Liver (tissue), 8 donors: ENCODE measurements at regions not wholly inside any gene's neighbourhood (a gene's known extent, or its start where the extent isn't known, plus 50 kb on each side); places are given as distances from the start of the nearest gene placed in this dataset.
A peak's percentile ranks its signal among the peaks of the same experiment; 100 is the strongest.

Experiments
- DNase-seq: peaks from one replicate; pipeline ENCODE4 v3.0.0-alpha.2; 2017; ENCODE audit warnings: low spot score
- H3K27ac ChIP-seq, 2 donors: one replicate each; pipeline ENCODE4 v1.7.0; 2013; ENCODE audit warnings: inconsistent platforms in 2 of 2, low read length in 2 of 2, control low read depth in 1 of 2, low read depth in 1 of 2, mild to moderate bottlenecking in 1 of 2
- H3K27me3 ChIP-seq, 4 donors: one replicate each; pipeline versions ENCODE4 v1.6.1 to v1.7.0; 2013; ENCODE audit warnings: low read length in 3 of 4, inconsistent platforms in 1 of 4, mild to moderate bottlenecking in 1 of 4, moderate library complexity in 1 of 4; ENCODE audit not compliant: control insufficient read depth in 4 of 4, insufficient read depth in 4 of 4
- H3K36me3 ChIP-seq, 4 donors: one replicate each; pipeline versions ENCODE4 v1.6.1 to v1.7.0; 2013; ENCODE audit warnings: low read length in 3 of 4, mild to moderate bottlenecking in 3 of 4, low read depth in 1 of 4, moderate library complexity in 1 of 4; ENCODE audit not compliant: control insufficient read depth in 4 of 4, insufficient read depth in 3 of 4
- H3K4me1 ChIP-seq, 4 donors: one replicate each; pipeline versions ENCODE4 v1.6.1 to v1.7.0; 2013; ENCODE audit warnings: low read length in 3 of 4, mild to moderate bottlenecking in 3 of 4, moderate library complexity in 1 of 4; ENCODE audit not compliant: control insufficient read depth in 4 of 4, insufficient read depth in 4 of 4
- H3K4me3 ChIP-seq, 3 donors: one replicate each; pipeline versions ENCODE4 v1.6.1 to v1.7.0; 2013; ENCODE audit warnings: low read length in 3 of 3, control low read depth in 1 of 3, low read depth in 1 of 3, mild to moderate bottlenecking in 1 of 3
- H3K9ac ChIP-seq, 2 donors: one replicate each; pipeline ENCODE4 v1.7.0; 2013; ENCODE audit warnings: low read length in 2 of 2, mild to moderate bottlenecking in 2 of 2, moderate library complexity in 2 of 2, control low read depth in 1 of 2, low read depth in 1 of 2
- H3K9me3 ChIP-seq, 4 donors: one replicate each; pipeline versions ENCODE4 v1.6.1 to v1.7.0; 2013; ENCODE audit warnings: low read length in 3 of 4; ENCODE audit not compliant: control insufficient read depth in 4 of 4
- ATF3 ChIP-seq: IDR thresholded peaks from 2 replicates; pipeline ENCODE4 v1.6.1; 2016; ENCODE audit warnings: antibody characterized with exemption
- CTCF ChIP-seq: fragments of 150-350 bp; IDR thresholded peaks from 2 replicates; pipeline ENCODE4 v1.5.1; 2017; ENCODE audit warnings: improper control_type of control experiment, low read depth, low read length; ENCODE audit not compliant: missing input control
- EGR1 ChIP-seq, 2 donors: IDR thresholded peaks; 2 replicates each; pipeline ENCODE4 v1.6.1; 2016 to 2018; ENCODE audit warnings: antibody characterized with exemption in 2 of 2, low read depth in 2 of 2
- FOXA1 ChIP-seq: IDR thresholded peaks from 2 replicates; pipeline ENCODE4 v1.6.1; 2016; ENCODE audit warnings: antibody characterized with exemption
- FOXA2 ChIP-seq: IDR thresholded peaks from 2 replicates; pipeline ENCODE4 v1.6.1; 2016; ENCODE audit warnings: antibody characterized with exemption
- GABPA ChIP-seq, 2 donors: IDR thresholded peaks in 1 of 2; conservative IDR thresholded peaks in 1 of 2; 2 replicates each; pipeline ENCODE4 v1.6.1; 2016; ENCODE audit warnings: antibody characterized with exemption in 2 of 2, mild to moderate bottlenecking in 1 of 2, moderate library complexity in 1 of 2
- HNF4A ChIP-seq, 2 donors: conservative IDR thresholded peaks; 2 replicates each; pipeline ENCODE4 v1.6.1; 2016; ENCODE audit warnings: antibody characterized with exemption in 2 of 2, mild to moderate bottlenecking in 2 of 2
- HNF4G ChIP-seq: IDR thresholded peaks from 2 replicates; pipeline ENCODE4 v1.6.1; 2016; ENCODE audit warnings: antibody characterized with exemption
- JUND ChIP-seq, 2 donors: IDR thresholded peaks; 2 replicates each; pipeline ENCODE4 v1.6.1; 2016; ENCODE audit warnings: antibody characterized with exemption in 2 of 2
- MAX ChIP-seq: IDR thresholded peaks from 2 replicates; pipeline ENCODE4 v1.6.1; 2016; ENCODE audit warnings: antibody characterized with exemption
- NR2F2 ChIP-seq: IDR thresholded peaks from 2 replicates; pipeline ENCODE4 v1.6.1; 2016; ENCODE audit warnings: antibody characterized with exemption
- RAD21 ChIP-seq, 2 donors: IDR thresholded peaks; 2 replicates each; pipeline ENCODE4 v1.6.1; 2016; ENCODE audit warnings: antibody characterized with exemption in 2 of 2, mild to moderate bottlenecking in 2 of 2
- REST ChIP-seq: IDR thresholded peaks from 2 replicates; pipeline ENCODE4 v1.6.1; 2016; ENCODE audit warnings: antibody characterized with exemption, mild to moderate bottlenecking
- RXRA ChIP-seq, 2 donors: IDR thresholded peaks; 2 replicates each; pipeline ENCODE4 v1.6.1; 2017 to 2018; ENCODE audit warnings: antibody characterized with exemption in 2 of 2, mild to moderate bottlenecking in 1 of 2
- SP1 ChIP-seq: IDR thresholded peaks from 2 replicates; pipeline ENCODE4 v1.6.1; 2018; ENCODE audit warnings: antibody characterized with exemption, mild to moderate bottlenecking
- TAF1 ChIP-seq: conservative IDR thresholded peaks from 2 replicates; pipeline ENCODE4 v1.6.1; 2016; ENCODE audit warnings: antibody characterized with exemption, mild to moderate bottlenecking
- YY1 ChIP-seq: IDR thresholded peaks from 2 replicates; pipeline ENCODE4 v1.6.1; 2016; ENCODE audit warnings: antibody characterized with exemption, mild to moderate bottlenecking
- ZBTB33 ChIP-seq: IDR thresholded peaks from 2 replicates; pipeline ENCODE4 v1.6.1; 2016; ENCODE audit warnings: antibody characterized with exemption
- WGBS: extraction: QIAGEN DNeasy Blood & Tissue Kit; methylation state at CpG from one replicate; pipeline ENCODE4 v1.1.7; 2013; 5-methylcytosine and 5-hydroxymethylcytosine counted together
- donor health status: healthy.
- donor health status: healthy.
- donor health status: healthy.
- donor health status: healthy.
- donor health status: healthy.

- H3K27ac ChIP-seq: peak overlapping the region; percentile 82 to 83
- H3K36me3 ChIP-seq: no peaks in the 10 kb centered on the region
- 24% methylated on average over 5 of the region's 5 CpGs for WGBS
- H3K4me3 ChIP-seq: no peak overlapping the region
- H3K9ac ChIP-seq: no peak overlapping the region
- peaks cover 2 to 10% (median 4%) of the 10 kb centered on the region in 4 donors for H3K4me1 ChIP-seq
- no peaks in the 10 kb centered on the region for H3K9me3 ChIP-seq
- no peaks in the 10 kb centered on the region for H3K27me3 ChIP-seq
- DNase-seq: no peak
- TF ChIP-seq GABPA (IDR thresholded peaks at IDR 0.05 in 1 of 2, conservative IDR thresholded peaks at IDR 0.05 in 1 of 2): no peak
- no peak for TF ChIP-seq TAF1
- TF ChIP-seq MAX: peak; percentile 77
- peak; percentile 55 to 82 for TF ChIP-seq JUND (IDR thresholded peaks at IDR 0.05)
- no peak for TF ChIP-seq CTCF
- peak; percentile 44 for TF ChIP-seq REST
- TF ChIP-seq HNF4G: no peak
- TF ChIP-seq NR2F2: peak; percentile 49
- TF ChIP-seq EGR1 (IDR thresholded peaks at IDR 0.05; ENCODE audit: low read depth in 2 of 2): no peak
- peak; percentile 43 for TF ChIP-seq ZBTB33
- TF ChIP-seq HNF4A (conservative IDR thresholded peaks at IDR 0.05): peak; percentile 26 to 58
- TF ChIP-seq FOXA2: no peak
- TF ChIP-seq ATF3: peak; percentile 23
- peak; percentile 84 for TF ChIP-seq YY1
- peak; percentile 40 to 55 for TF ChIP-seq RAD21 (IDR thresholded peaks at IDR 0.05)
- TF ChIP-seq FOXA1: peak; percentile 44
- TF ChIP-seq RXRA (IDR thresholded peaks at IDR 0.05): peak in 1 of 2 donors; percentile 58
- TF ChIP-seq SP1: peak; percentile 60
Measured at GRCh38 chr2:38187541-38188011, 111.6 kb upstream of the CYP1B1 start.
